ENCODE measurements at regions not wholly inside any gene's neighbourhood (a gene's known extent, or its start where the extent isn't known, plus 50 kb on each side); places are given as distances from the start of the nearest gene placed in this dataset.

DNA sequence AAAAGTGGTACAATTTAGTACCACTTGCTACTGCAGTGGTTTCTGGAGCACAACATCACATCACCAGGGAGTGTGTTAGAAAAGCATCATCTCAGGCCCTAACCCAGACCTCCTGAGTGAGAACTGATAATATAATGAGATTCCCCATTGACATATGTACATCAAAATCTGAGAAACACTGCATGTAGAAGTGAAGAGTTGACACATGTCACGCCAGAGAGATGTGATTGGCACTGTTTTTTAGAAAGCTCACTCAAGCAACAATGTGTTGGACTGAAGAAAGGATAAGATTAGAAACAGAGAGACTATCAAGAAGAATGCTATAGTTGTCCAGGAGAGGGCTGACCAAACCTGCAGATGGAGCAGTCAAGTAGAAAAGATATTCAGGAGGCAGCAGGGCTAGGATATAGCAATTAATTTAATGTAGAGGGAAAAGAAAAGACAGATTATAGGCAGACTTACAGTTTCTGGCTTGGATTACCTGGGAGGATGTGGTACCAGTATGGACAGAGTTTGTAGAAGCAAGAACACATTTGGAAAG is 324.4 kb upstream of the ADAMTSL1 start:
- no peak for DNase-seq (ENCODE audit: low read depth)

GRCh38 chr9:18154661-18155060 is 319.3 kb upstream of the ADAMTSL1 start:
- no peak for DNase-seq (ENCODE audit: low read depth)

DNA sequence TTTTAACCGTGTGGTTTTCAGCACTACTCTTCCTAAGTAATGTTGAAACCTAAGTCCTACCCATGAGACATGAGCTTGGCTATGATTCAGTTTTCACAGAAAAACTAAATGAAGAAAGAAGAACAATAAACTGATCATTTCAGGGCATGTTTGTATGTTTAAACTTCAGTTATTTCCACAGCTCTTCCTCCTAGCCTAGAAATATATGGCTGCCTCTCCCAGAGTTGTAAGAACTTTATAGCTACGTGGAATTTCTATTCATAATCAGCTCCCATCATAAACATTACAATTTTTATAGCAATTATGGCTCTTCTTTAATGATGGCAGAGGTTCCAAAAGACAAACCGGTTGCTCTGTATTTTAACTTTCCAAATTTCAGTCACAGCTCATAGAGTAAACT is 314.7 kb upstream of the ADAMTSL1 start:
- DNase-seq (ENCODE audit: low read depth), result no peak

- no peak for DNase-seq (ENCODE audit: low read depth)
These were observed 310.8 kb upstream of the ADAMTSL1 start for GRCh38 chr9:18163146-18163545.

DNA sequence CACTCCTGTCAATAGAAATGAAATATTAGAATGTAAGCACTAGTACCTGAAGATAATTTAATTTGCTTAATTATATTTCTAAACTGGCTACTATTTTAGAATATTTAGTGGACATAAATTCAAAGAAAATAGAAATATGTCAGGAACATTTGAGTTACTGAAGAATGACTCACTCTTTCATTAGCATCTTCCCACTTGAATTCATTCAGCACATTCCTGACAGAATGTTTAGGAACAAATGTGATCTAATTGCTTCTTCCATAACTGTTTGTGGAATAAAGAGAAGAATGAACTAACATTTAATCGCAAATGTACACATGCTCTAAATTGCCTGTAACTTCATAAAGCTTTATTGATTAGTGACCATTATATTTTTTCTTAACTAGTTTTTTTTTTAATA is 306.2 kb upstream of the ADAMTSL1 start:
- no peak for DNase-seq (ENCODE audit: low read depth)

DNA sequence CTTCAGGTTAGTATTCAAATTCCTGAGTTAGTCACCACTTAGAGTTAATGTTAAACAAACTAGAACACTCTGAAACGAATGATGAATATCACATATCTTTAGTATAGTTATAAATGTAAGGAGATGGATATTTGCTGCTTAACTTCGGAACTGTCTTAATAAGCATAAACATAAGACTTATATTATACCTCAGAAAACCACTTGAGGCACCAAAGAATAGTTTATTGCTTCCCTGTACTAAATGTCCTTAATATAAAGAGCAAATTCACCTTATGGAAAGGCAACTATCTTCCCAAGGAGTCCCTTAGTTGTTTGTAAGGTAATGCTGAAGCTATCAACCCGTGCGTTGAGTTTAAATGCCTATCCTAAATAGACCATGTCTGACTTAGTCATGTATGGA is 300.0 kb upstream of the ADAMTSL1 start:
- DNase-seq (ENCODE audit: low read depth), result no peak

- DNase-seq (ENCODE audit: low read depth), result no peak
These were observed 291.3 kb upstream of the ADAMTSL1 start for GRCh38 chr9:18182636-18183035.

- no peak for DNase-seq (ENCODE audit: low read depth)
These were observed 290.0 kb upstream of the ADAMTSL1 start for GRCh38 chr9:18183974-18184373.

DNA sequence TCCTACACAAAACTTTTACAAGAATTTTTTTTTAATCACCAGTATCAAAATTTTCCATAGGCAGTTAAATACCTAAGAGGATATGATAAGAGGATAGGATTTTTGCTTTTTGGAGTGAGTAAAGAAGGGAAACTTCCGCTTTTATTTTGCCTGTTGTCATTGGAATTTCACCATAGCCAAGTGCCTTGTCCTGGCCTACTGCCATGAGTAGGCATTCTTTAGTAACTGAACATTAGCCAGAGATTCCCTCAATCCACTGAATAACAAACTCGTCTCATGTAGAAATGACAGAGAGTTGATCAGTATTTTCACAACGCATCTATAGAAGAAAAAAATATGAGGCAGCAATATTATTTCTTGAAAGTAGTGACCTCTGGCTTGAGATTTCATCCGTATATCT is 289.6 kb upstream of the ADAMTSL1 start:
- DNase-seq (ENCODE audit: low read depth), result no peak

DNA sequence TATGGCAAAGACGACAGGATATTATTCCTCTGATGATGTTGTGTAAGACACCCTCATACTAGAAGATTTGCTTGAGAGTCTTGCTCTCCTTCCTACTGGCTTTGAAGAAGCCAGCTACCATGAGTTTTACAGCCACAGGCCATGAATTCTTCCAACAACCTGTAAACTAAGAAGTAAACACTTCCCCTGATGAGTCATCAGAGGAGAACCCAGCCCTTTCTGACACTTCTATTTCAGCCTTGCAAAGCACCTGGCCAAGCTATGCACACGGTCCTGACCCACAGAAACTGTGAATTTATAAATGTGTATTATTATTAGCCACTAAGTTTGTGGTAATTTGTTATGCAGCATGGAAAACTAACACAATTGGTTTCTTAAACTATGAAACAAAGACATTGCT is 288.8 kb upstream of the ADAMTSL1 start:
- DNase-seq (ENCODE audit: low read depth), result no peak

DNA sequence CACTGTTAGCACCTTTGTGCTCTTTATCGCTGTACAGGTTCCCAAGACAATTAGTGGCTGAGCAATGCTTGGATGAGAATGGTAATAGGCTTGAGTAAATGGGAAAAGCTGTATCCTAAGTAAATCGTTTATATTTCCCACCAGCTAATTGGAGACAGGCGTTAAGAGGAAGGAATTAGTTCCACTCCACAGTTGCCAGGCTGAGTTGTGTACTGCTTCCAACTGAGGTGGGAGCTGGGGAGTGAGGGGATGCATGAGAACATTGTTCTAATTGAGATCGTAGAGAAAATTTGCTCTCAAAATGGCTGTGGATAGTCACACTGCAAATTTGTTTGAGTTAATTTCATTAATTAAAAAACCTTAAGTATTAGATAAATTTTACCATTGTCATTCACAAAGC is 285.0 kb upstream of the ADAMTSL1 start:
- no peak for DNase-seq (ENCODE audit: low read depth)

- DNase-seq (ENCODE audit: low read depth), result no peak
These were observed 283.9 kb upstream of the ADAMTSL1 start for GRCh38 chr9:18189871-18190670.

- DNase-seq (ENCODE audit: low read depth), result no peak
These were observed 283.1 kb upstream of the ADAMTSL1 start for GRCh38 chr9:18190671-18191374.

DNA sequence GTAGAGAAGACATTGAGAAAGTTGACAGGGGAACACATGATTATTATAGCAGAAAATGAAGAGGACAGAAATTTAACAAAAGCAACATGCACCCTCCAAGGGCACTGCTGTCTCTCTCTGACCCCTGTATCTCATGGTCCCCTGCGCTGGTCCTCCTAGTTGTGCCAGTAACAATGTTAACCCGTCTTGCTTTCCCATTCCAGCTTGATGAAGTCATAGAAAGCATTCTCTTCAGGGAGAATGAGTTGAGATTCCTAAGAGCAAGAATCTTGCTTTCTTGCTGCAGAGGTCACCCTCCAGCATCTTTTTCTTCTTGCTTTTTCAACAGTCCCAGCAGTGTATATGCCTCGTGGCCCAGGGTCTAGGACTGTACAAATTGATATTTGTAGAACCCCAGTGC is 279.6 kb upstream of the ADAMTSL1 start:
- no peak for DNase-seq (ENCODE audit: low read depth)

- DNase-seq (ENCODE audit: low read depth), result no peak
These were observed 278.7 kb upstream of the ADAMTSL1 start for GRCh38 chr9:18195223-18195622.

DNA sequence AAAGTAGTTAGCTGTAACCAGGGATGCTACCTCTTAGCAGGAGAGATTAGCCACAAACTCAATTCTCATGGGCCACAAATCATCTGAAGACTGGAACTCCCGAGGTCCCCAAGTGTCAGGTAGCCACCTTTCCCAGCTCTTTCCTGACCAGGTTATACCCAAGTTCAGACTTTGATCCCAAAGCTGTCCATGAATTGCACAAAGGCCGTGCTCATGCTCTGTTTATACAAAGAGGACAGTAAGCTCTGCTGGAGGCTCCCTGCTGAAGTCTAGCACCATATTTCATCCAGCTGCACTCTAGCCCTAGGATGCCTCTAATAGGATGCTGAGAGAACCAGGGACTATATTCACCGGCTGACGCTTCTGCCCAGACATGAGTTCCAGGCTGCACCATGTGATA is 271.0 kb upstream of the ADAMTSL1 start:
- no peak for DNase-seq (ENCODE audit: low read depth)

GRCh38 chr9:18207735-18208134 is 266.2 kb upstream of the ADAMTSL1 start:
- DNase-seq (ENCODE audit: low read depth), result no peak

DNA sequence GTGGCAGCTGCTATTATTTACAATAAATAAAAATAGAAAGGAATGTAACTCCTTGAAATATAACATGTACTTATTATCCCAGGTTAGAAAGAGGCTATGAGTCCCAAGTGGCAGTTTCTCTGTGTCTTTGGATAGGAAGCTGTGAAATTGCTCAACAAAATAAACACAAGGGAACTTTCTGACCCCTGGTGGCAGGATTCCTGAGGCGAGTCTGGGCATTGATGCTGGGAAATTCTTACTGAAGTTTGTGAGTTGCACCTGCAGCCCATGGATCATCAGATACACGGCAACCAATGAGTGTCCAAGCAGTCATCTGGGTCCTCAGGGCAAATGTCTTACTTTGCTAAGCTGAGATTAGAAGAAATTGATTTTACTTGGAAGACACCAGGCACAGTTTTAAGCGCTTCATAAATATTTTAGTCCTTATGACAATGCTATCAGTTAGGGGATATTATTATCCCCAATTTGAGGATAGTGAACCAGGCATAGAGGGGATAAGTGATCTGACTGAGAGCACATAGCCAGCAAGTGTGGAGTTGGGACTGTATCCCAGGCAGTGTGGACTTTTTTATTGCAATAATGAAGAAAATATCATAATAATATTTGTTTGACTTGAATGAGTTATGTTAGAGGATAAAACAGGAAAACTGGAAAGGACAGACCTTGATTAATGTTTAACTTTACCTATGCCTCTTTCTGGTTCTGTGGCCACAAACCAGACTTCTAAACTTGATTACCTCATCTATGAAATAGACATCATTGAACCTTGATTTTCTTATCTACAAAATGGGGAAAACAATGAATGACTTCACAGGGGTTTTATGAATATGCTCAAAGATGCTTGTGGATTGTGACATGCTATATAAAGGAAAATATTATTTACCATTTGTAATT is 265.5 kb upstream of the ADAMTSL1 start:
- DNase-seq (ENCODE audit: low read depth), result no peak

DNA sequence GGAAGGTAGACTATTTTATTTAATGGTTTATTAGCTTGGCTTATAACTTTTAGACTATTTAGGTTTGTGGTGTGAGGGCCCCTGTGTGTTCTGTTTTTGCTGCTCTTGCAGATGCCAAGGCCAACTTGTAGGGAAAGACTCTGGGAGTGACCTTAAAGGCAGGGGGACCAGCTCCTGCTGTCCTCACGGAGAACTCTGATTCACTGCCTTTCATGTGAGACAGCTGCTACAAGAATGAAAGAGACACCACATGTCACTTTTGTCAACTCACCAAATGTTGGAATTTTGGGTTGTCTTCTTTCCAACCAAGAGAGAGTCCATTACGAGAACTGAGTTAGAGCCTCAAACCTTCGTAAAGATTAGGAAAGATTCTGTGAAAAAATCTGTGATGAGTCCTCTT is 258.3 kb upstream of the ADAMTSL1 start:
- no peak for DNase-seq (ENCODE audit: low read depth)

DNA sequence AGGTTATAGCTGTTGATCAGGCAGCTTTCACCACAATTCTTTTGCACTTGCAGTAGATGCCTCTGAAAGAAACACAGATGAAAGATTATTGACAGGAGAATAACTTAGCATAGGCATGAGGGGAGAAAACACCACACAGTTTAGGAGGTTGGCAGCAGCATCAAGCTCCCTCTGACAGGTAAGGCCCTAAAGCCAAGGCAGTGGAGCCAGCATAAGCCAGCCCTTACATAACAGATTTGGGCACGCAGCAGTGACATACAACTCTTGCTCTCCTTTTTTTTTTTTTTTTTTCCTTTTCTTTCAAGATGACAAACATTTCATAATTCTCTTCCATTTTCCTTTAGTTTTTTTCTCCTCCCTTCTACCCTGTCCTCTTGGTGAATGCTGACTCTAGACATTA is 257.6 kb upstream of the ADAMTSL1 start:
- no peak for DNase-seq (ENCODE audit: low read depth)

DNA sequence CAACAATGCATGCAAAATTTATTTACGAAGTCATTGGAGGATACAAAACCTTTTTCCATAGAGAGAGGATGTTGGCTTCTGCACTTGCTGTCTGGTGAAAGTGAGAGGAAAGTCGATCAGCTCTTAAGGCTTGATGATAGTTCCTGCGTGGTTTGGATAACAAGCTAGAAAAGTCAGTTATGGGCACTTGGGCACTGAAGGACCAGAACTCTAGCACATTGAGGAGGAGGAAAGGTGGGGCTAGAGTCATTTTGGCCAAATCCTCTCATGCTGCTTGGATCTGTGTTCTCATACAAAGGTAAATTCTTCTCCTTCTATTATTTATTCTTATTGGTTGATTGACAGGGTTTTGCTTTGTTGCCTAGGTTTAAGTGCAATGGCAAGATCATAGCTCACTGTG is 245.9 kb upstream of the ADAMTSL1 start:
- DNase-seq (ENCODE audit: low read depth), result no peak

DNA sequence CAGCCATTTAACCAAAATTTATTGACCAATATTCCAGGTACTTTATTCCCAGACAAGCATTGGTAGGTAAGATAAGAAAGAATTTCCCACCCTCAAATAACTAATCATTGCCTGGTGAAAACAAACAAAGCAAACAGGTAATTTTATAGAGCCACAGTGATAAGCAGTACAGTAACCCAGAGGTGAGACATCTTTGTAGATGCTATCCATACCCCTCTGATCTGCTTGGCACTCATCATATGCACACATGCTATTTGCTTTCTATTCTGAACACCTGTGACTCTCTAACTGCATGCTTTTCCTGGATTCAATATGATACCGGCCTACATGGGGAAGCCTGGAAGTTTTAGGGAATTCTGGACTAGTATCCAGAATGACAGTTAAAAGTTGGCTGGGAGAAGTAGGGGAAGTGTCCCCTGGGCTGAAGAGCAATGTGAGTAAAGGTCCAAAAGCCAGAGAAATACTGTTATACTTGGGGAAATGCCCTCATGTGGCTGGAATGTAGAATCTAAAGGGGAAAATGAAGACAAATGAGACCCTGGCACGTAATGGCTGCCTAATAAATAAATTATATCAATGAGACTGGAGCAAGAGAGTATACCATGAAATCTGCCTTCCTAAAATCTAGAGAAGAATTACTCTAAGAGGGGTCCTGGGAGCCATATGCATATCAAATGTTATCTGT is 243.8 kb upstream of the ADAMTSL1 start:
- DNase-seq (ENCODE audit: low read depth), result no peak

Data from activated gamma-delta T cell treated with anti-CD3 and anti-CD28 coated beads, Interleukin-2, amount 50 U/mL, for 16 hours (primary cell).